Upper lobe of right lung (tissue), 1 donor: ENCODE measurements at regions not wholly inside any gene's neighbourhood (a gene's known extent, or its start where the extent isn't known, plus 50 kb on each side); places are given as distances from the start of the nearest gene placed in this dataset.

Experiments
- ATAC-seq: fragments of 200-7000 bp; cut with Tn5 transposase; one replicate; pipeline ENCODE4 v1.9.1; 2020; ENCODE audit warnings: mild to moderate bottlenecking, moderate library complexity
- DNase-seq: peaks from one replicate; pipeline ENCODE4 v3.0.0-alpha.2; 2020
- H3K27ac ChIP-seq: fragments of 200-600 bp; one replicate; pipeline ENCODE4 v1.8.0; 2022
- H3K27me3 ChIP-seq: fragments of 200-600 bp; one replicate; pipeline ENCODE4 v1.8.0; 2022; ENCODE audit warnings: mild to moderate bottlenecking
- H3K36me3 ChIP-seq: fragments of 200-600 bp; one replicate; pipeline ENCODE4 v1.8.0; 2022
- H3K4me1 ChIP-seq: fragments of 200-600 bp; one replicate; pipeline ENCODE4 v1.8.0; 2022
- H3K4me3 ChIP-seq: fragments of 200-600 bp; one replicate; pipeline ENCODE4 v1.8.0; 2022; ENCODE audit warnings: mild to moderate bottlenecking
- H3K9me3 ChIP-seq: fragments of 200-600 bp; one replicate; pipeline ENCODE4 v1.8.0; 2022
- CTCF ChIP-seq: fragments of 200-600 bp; IDR thresholded peaks from one replicate; pipeline ENCODE4 v1.8.0; 2022; ENCODE audit warnings: antibody characterized with exemption
- intact Hi-C: fragments of 100-400 bp; cut with DNase I; formaldehyde crosslinking; loops from one replicate; pipeline ENCODE4 v1.11.0; 2022
- donor health status: DM: no; HTN: yes; CAD: no; lungs with severe emphysema.

- Histone ChIP-seq H3K4me1 (no peaks in the 10 kb centered on the region), H3K9me3 (no peaks in the 10 kb centered on the region)
- no peak for DNase-seq
Measured at GRCh38 chr9:22739712-22740111, 293.1 kb downstream of the DMRTA1 start.

GRCh38 chr9:22740781-22741180 is 294.2 kb downstream of the DMRTA1 start:
- DNase-seq (no peak), ATAC-seq (no peak)
- Histone ChIP-seq H3K4me1 (no peaks in the 10 kb centered on the region), H3K4me3 (no peak overlapping the region), H3K27ac (no peak overlapping the region), H3K36me3 (no peaks in the 10 kb centered on the region), H3K27me3 (no peaks in the 10 kb centered on the region), H3K9me3 (no peaks in the 10 kb centered on the region)
- TF ChIP-seq CTCF = no peak
- intact Hi-C loops = no loop called here

More at GRCh38 chr9:22739712-22740111, 293.1 kb downstream of the DMRTA1 start:
- H3K4me3 ChIP-seq = no peak overlapping the region
- no peak for ATAC-seq
- TF ChIP-seq CTCF = no peak
- intact Hi-C loops = no loop called here
- no peaks in the 10 kb centered on the region for H3K27me3 ChIP-seq
- H3K36me3 ChIP-seq = no peaks in the 10 kb centered on the region
- H3K27ac ChIP-seq = no peak overlapping the region

GRCh38 chr9:22742401-22742800 is 295.8 kb downstream of the DMRTA1 start:
- intact Hi-C loops = no loop called here
- no peak for TF ChIP-seq CTCF
- Histone ChIP-seq H3K27ac (no peak overlapping the region), H3K4me3 (no peak overlapping the region), H3K27me3 (no peaks in the 10 kb centered on the region), H3K9me3 (no peaks in the 10 kb centered on the region), H3K36me3 (no peaks in the 10 kb centered on the region), H3K4me1 (no peaks in the 10 kb centered on the region)
- DNase-seq (no peak), ATAC-seq (no peak)

- DNase-seq (no peak), ATAC-seq (no peak)
- Histone ChIP-seq H3K4me1 (no peaks in the 10 kb centered on the region), H3K36me3 (no peaks in the 10 kb centered on the region), H3K27ac (no peak overlapping the region), H3K4me3 (no peak overlapping the region), H3K9me3 (no peaks in the 10 kb centered on the region), H3K27me3 (no peaks in the 10 kb centered on the region)
- intact Hi-C loops = no loop called here
- TF ChIP-seq CTCF = no peak
Measured at GRCh38 chr9:22773501-22774220, 327.0 kb downstream of the DMRTA1 start.

GRCh38 chr9:22790329-22790728 is 343.7 kb downstream of the DMRTA1 start:
- intact Hi-C loops = no loop called here
- no peak for TF ChIP-seq CTCF
- no peaks in the 10 kb centered on the region for H3K36me3 ChIP-seq
- H3K27ac ChIP-seq = no peak overlapping the region
- H3K9me3 ChIP-seq = no peaks in the 10 kb centered on the region
- H3K27me3 ChIP-seq = no peaks in the 10 kb centered on the region
- DNase-seq (peak; percentile 30), ATAC-seq (no peak)
- no peak overlapping the region for H3K4me3 ChIP-seq
- H3K4me1 ChIP-seq = no peaks in the 10 kb centered on the region

- Histone ChIP-seq H3K27ac (no peak overlapping the region), H3K9me3 (no peaks in the 10 kb centered on the region), H3K4me3 (no peak overlapping the region), H3K36me3 (no peaks in the 10 kb centered on the region), H3K27me3 (no peaks in the 10 kb centered on the region), H3K4me1 (no peaks in the 10 kb centered on the region)
- no peak for TF ChIP-seq CTCF
- DNase-seq (no peak), ATAC-seq (no peak)
- intact Hi-C loops = no loop called here
Measured at GRCh38 chr9:22808876-22809275, 362.3 kb downstream of the DMRTA1 start.
